Panc1 (cell line): ENCODE measurements at regions not wholly inside any gene's neighbourhood (a gene's known extent, or its start where the extent isn't known, plus 50 kb on each side); places are given as distances from the start of the nearest gene placed in this dataset.

Experiments
- POLR2AphosphoS5 ChIP-seq: IDR thresholded peaks from 2 replicates; pipeline ENCODE4 v1.6.1; 2012; ENCODE audit warnings: mild to moderate bottlenecking, low read depth, low read length, moderate library complexity
- SIN3A ChIP-seq: IDR thresholded peaks from 2 replicates; pipeline ENCODE4 v1.6.1; 2012; ENCODE audit warnings: low read depth, mild to moderate bottlenecking, low read length, moderate library complexity, borderline replicate concordance; ENCODE audit not compliant: insufficient read depth
- TCF7L2 ChIP-seq: IDR thresholded peaks from 2 replicates; pipeline ENCODE4 v1.6.1; 2011; ENCODE audit warnings: mild to moderate bottlenecking, low read depth, low read length, inconsistent platforms
- TF ChIP-seq, protein P1 (sequence below): fragments of 450-650 bp; IDR thresholded peaks from 2 replicates; pipeline ENCODE4 v1.5.1; 2017; ENCODE audit warnings: mild to moderate bottlenecking
- TF ChIP-seq, protein P2 (sequence below), 2 experiments: IDR thresholded peaks; 2 replicates each; pipeline ENCODE4 v1.6.1; 2011 to 2012; ENCODE audit warnings: low read depth in 2 of 2, control low read depth in 1 of 2, low read length in 1 of 2, mild to moderate bottlenecking in 1 of 2, moderate library complexity in 1 of 2; ENCODE audit not compliant: insufficient read depth in 1 of 2

DNA sequence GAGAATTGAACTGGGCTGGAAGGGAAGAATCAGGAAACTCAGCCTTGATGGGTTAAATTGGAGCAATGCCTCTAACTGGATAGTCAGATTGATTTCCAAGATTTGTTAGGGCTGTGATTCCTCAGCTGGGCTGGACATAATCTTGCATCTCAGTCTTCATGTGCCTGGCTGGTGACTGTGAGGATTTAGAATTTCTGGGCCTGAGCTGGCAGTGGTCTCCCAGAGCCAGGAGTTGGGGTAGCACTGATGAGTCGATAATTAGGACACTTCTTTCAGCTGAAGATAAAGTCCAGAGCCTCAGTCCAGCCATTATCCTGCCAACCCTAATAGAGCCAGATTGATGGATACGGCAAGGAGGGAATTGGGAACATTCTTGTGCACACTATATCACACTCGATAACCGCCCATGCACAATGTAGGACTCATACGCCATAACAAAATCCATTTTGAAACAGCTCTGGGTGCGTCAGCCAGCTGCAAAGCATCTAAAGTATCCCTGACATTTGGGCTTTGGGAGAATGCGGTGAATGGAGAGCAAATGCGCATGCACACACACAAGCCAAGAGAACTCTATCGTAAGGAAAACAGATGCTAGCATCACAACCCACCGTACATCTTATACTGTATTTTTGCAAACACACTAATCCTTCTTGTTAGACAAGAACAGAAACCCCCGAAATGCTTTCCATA, 405.1 kb upstream of the KLF4 start:
- TF ChIP-seq TCF7L2 (no peak), POLR2AphosphoS5 (no peak), SIN3A (no peak)
- TF ChIP-seq, protein P1, sequence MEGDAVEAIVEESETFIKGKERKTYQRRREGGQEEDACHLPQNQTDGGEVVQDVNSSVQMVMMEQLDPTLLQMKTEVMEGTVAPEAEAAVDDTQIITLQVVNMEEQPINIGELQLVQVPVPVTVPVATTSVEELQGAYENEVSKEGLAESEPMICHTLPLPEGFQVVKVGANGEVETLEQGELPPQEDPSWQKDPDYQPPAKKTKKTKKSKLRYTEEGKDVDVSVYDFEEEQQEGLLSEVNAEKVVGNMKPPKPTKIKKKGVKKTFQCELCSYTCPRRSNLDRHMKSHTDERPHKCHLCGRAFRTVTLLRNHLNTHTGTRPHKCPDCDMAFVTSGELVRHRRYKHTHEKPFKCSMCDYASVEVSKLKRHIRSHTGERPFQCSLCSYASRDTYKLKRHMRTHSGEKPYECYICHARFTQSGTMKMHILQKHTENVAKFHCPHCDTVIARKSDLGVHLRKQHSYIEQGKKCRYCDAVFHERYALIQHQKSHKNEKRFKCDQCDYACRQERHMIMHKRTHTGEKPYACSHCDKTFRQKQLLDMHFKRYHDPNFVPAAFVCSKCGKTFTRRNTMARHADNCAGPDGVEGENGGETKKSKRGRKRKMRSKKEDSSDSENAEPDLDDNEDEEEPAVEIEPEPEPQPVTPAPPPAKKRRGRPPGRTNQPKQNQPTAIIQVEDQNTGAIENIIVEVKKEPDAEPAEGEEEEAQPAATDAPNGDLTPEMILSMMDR, result no peak
- TF ChIP-seq, protein P2, sequence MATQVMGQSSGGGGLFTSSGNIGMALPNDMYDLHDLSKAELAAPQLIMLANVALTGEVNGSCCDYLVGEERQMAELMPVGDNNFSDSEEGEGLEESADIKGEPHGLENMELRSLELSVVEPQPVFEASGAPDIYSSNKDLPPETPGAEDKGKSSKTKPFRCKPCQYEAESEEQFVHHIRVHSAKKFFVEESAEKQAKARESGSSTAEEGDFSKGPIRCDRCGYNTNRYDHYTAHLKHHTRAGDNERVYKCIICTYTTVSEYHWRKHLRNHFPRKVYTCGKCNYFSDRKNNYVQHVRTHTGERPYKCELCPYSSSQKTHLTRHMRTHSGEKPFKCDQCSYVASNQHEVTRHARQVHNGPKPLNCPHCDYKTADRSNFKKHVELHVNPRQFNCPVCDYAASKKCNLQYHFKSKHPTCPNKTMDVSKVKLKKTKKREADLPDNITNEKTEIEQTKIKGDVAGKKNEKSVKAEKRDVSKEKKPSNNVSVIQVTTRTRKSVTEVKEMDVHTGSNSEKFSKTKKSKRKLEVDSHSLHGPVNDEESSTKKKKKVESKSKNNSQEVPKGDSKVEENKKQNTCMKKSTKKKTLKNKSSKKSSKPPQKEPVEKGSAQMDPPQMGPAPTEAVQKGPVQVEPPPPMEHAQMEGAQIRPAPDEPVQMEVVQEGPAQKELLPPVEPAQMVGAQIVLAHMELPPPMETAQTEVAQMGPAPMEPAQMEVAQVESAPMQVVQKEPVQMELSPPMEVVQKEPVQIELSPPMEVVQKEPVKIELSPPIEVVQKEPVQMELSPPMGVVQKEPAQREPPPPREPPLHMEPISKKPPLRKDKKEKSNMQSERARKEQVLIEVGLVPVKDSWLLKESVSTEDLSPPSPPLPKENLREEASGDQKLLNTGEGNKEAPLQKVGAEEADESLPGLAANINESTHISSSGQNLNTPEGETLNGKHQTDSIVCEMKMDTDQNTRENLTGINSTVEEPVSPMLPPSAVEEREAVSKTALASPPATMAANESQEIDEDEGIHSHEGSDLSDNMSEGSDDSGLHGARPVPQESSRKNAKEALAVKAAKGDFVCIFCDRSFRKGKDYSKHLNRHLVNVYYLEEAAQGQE (IDR thresholded peaks at IDR 0.05; ENCODE audit: insufficient read depth in 1 of 2, low read depth in 2 of 2, low read length in 1 of 2), result no peak
